Neural cell (in vitro differentiated cells): ENCODE measurements at regions not wholly inside any gene's neighbourhood (a gene's known extent, or its start where the extent isn't known, plus 50 kb on each side); places are given as distances from the start of the nearest gene placed in this dataset.

Experiments used
- POLR2AphosphoS5 ChIP-seq: IDR thresholded peaks from 2 replicates; pipeline ENCODE4 v1.6.1; 2012
- TAF1 ChIP-seq: IDR thresholded peaks from 2 replicates; pipeline ENCODE4 v1.6.1; 2012; ENCODE audit warnings: low read depth

- TF ChIP-seq TAF1 = no peak
- no peak for TF ChIP-seq POLR2AphosphoS5
These were observed 72.2 kb upstream of the GJB5 start for GRCh38 chr1:34682452-34683223.
